Osteocyte (in vitro differentiated cells): ENCODE measurements at regions not wholly inside any gene's neighbourhood (a gene's known extent, or its start where the extent isn't known, plus 50 kb on each side); places are given as distances from the start of the nearest gene placed in this dataset.

Experiments used
- DNase-seq: peaks from one replicate; pipeline ENCODE4 v3.0.0; 2021; ENCODE audit warnings: mixed read lengths; ENCODE audit not compliant: unreplicated experiment; ENCODE audit errors: extremely low spot score
- H3K27ac Mint-ChIP-seq: one replicate; pipeline ENCODE4 v1.8.0; 2021; ENCODE audit warnings: mild to moderate bottlenecking, mixed read lengths; ENCODE audit not compliant: unreplicated experiment
- H3K27me3 Mint-ChIP-seq: one replicate; pipeline ENCODE4 v1.8.0; 2021; ENCODE audit warnings: mixed read lengths; ENCODE audit not compliant: unreplicated experiment
- H3K36me3 Mint-ChIP-seq: one replicate; pipeline ENCODE4 v1.8.0; 2021; ENCODE audit warnings: mixed read lengths; ENCODE audit not compliant: unreplicated experiment
- H3K4me1 Mint-ChIP-seq: one replicate; pipeline ENCODE4 v1.8.0; 2021; ENCODE audit warnings: mixed read lengths; ENCODE audit not compliant: unreplicated experiment
- H3K4me3 Mint-ChIP-seq: one replicate; pipeline ENCODE4 v1.8.0; 2021; ENCODE audit warnings: mild to moderate bottlenecking, moderate library complexity, mixed read lengths; ENCODE audit not compliant: unreplicated experiment
- H3K9me3 Mint-ChIP-seq: one replicate; pipeline ENCODE4 v1.8.0; 2021; ENCODE audit warnings: mixed read lengths; ENCODE audit not compliant: unreplicated experiment
- CTCF ChIP-seq: fragments of 200-600 bp; sonication (generic); IDR thresholded peaks from 2 replicates; pipeline ENCODE4 v1.5.0; 2021; ENCODE audit warnings: antibody characterized with exemption, mild to moderate bottlenecking, moderate library complexity

GRCh38 chr6:167678102-167679101, 148.3 kb upstream of the AFDN start:
- Mint-ChIP-seq H3K4me3 (peak overlapping the region; percentile 62), H3K36me3 (no peaks in the 10 kb centered on the region), H3K4me1 (peaks cover 31% of the 10 kb centered on the region), H3K27ac (no peak overlapping the region), H3K27me3 (peaks cover 56% of the 10 kb centered on the region), H3K9me3 (no peaks in the 10 kb centered on the region)
- no peak for TF ChIP-seq CTCF
- no peak for DNase-seq

- no peak for DNase-seq
- H3K27ac Mint-ChIP-seq, result no peak overlapping the region
- H3K4me1 Mint-ChIP-seq, result peaks cover 37% of the 10 kb centered on the region
- H3K36me3 Mint-ChIP-seq, result peaks cover 3% of the 10 kb centered on the region
- no peak overlapping the region for H3K4me3 Mint-ChIP-seq
- TF ChIP-seq CTCF, result no peak
- peaks cover 58% of the 10 kb centered on the region for H3K27me3 Mint-ChIP-seq
- no peaks in the 10 kb centered on the region for H3K9me3 Mint-ChIP-seq
Measured at GRCh38 chr6:167679122-167679736, 147.5 kb upstream of the AFDN start.

- no peak overlapping the region for H3K4me3 Mint-ChIP-seq
- H3K4me1 Mint-ChIP-seq, result peaks cover 37% of the 10 kb centered on the region
- H3K27ac Mint-ChIP-seq, result no peak overlapping the region
- H3K36me3 Mint-ChIP-seq, result peaks cover 3% of the 10 kb centered on the region
- peaks cover 53% of the 10 kb centered on the region for H3K27me3 Mint-ChIP-seq
- TF ChIP-seq CTCF, result no peak
- H3K9me3 Mint-ChIP-seq, result no peaks in the 10 kb centered on the region
- DNase-seq, result no peak
Measured at GRCh38 chr6:167679790-167680604, 146.7 kb upstream of the AFDN start.

- Mint-ChIP-seq H3K4me3 (no peak overlapping the region), H3K36me3 (peaks cover 3% of the 10 kb centered on the region), H3K4me1 (peaks cover 37% of the 10 kb centered on the region), H3K27ac (no peak overlapping the region), H3K9me3 (no peaks in the 10 kb centered on the region), H3K27me3 (peaks cover 53% of the 10 kb centered on the region)
- TF ChIP-seq CTCF, result no peak
- DNase-seq, result no peak
Measured at GRCh38 chr6:167680605-167681149, 146.0 kb upstream of the AFDN start.
